GM12873 (cell line): ENCODE measurements at regions not wholly inside any gene's neighbourhood (a gene's known extent, or its start where the extent isn't known, plus 50 kb on each side); places are given as distances from the start of the nearest gene placed in this dataset.

Experiments used
- CTCF ChIP-seq: IDR thresholded peaks from 2 replicates; pipeline ENCODE4 v1.5.1; 2012; ENCODE audit warnings: low read depth, mild to moderate bottlenecking, moderate library complexity, low read length, control low read depth; ENCODE audit not compliant: insufficient read depth; ENCODE audit errors: missing control alignments

DNA sequence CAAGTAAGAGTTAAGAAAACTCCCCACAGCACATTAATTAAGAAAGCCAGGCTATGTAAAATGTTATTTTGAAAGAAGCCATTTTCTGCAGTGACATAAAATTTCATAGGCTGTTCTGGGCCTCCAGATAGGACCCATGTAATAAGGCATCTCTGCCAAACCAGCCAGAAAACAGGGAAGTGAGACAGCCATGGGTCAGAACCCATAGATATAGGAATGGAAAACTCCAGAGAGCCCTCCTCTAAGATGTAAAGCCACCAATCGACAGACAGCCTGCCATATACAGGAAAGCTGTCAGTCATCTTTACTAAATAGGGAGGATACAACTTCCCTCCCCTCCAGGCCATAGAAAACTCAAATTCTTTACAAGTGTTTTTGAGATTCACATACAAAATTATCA is 493.3 kb downstream of the COG6 start:
- TF ChIP-seq CTCF: no peak

GRCh38 chr13:40149611-40150274 is 494.3 kb downstream of the COG6 start:
- TF ChIP-seq CTCF: no peak

DNA sequence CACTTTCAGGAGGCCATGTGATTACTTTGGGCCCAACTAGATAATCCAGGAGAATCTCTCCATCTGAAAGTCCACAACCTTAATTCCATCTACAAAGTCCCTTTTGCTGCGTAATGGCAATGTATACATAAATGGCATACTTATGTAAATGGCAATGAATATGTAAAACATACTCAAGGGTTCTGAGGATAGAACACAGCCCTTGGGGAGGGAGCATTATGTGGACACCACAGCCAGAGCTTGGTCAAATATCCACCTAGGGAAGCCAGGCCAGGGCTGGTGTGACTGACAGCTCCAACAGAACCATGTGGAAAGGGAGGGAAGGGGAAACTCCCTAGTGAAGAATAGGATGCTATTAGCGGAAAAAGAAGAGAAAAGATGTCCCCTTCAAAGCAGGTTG is 496.2 kb downstream of the COG6 start:
- no peak for TF ChIP-seq CTCF

DNA sequence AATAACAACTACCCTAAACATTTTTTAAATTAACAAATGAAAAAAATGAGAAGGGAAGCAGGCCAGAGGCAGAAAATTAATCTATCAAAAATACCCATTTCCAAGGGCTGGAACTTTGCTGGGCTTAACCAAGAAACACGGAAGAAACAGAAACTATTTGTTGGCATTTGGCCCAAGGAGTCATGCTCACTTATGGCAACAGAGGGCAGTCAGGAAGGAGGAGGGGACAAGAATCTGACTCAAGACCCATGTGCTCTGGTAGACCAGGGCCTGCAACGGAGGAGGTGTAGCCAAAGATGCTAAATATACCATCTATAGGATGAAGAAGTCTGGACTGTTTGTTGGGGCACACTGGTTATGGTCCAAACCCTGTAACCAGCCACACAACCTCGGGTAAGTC is 496.7 kb downstream of the COG6 start:
- TF ChIP-seq CTCF: no peak

DNA sequence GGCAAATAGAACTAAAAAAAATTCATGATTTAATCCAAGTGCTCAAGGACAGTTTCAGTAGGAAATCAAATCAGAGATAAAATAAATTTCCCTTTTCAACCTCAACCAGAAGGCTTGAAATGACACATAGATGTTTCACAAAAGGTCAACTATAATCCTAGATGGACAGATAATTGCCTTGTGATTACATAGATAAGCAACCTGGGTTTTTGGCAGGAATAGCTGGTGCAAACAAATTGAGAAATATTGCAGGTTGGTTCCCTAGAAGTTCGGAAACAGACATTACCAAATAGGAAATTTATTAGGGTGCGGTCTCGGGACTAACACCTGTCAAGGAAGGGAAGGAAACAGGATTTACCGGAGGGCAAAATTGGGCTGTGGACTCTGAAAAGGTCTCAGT is 497.5 kb downstream of the COG6 start:
- no peak for TF ChIP-seq CTCF

GRCh38 chr13:40153516-40153915 is 498.1 kb downstream of the COG6 start:
- no peak for TF ChIP-seq CTCF

DNA sequence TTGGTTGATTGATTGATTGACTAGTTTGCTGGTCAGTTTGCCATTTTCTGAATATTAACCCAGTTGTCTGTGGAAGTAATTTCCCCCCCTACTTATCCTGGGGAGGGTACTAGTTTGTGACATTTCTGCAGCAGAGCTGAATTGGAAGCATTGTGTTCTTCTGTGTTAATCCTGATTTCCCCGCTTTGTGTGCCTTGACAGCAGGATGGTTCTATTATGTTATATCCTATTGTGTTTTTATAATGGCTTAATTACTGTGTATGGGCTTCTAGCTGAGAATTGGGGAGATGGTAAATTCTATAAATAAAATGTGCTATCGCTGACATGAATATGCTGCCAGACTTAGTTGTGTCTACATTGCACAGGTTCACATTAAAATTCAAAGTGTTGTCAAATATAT is 499.7 kb downstream of the COG6 start:
- TF ChIP-seq CTCF: no peak

GRCh38 chr13:40158218-40158617 is 502.8 kb downstream of the COG6 start:
- no peak for TF ChIP-seq CTCF
